SJSA1 (cell line): ENCODE measurements at regions not wholly inside any gene's neighbourhood (a gene's known extent, or its start where the extent isn't known, plus 50 kb on each side); places are given as distances from the start of the nearest gene placed in this dataset.

Experiments used
- DNase-seq, 2 experiments: peaks; one replicate each; pipeline ENCODE4 v3.0.0-alpha.2; 2015 to 2020; ENCODE audit warnings: low spot score in 2 of 2, low read depth in 1 of 2
- H3K27ac ChIP-seq: fragments of 250-450 bp; sonication (Bioruptor Pico); 2 replicates; pipeline ENCODE4 v1.5.1; 2020; ENCODE audit warnings: mild to moderate bottlenecking, moderate library complexity
- H3K27me3 ChIP-seq: fragments of 250-450 bp; sonication (Bioruptor Pico); replicated peaks from 2 replicates; pipeline ENCODE4 v1.5.1; 2020; ENCODE audit warnings: mild to moderate bottlenecking, moderate library complexity
- H3K36me3 ChIP-seq: fragments of 250-450 bp; sonication (Bioruptor Pico); 2 replicates; pipeline ENCODE4 v1.5.1; 2020; ENCODE audit warnings: mild to moderate bottlenecking
- H3K4me1 ChIP-seq: fragments of 250-450 bp; sonication (Bioruptor Pico); replicated peaks from 2 replicates; pipeline ENCODE4 v1.6.1; 2021; ENCODE audit warnings: mild to moderate bottlenecking
- H3K4me3 ChIP-seq: fragments of 250-450 bp; sonication (Bioruptor Pico); 2 replicates; pipeline ENCODE4 v1.5.1; 2020; ENCODE audit warnings: mild to moderate bottlenecking
- H3K9me3 ChIP-seq: fragments of 250-450 bp; sonication (Bioruptor Pico); replicated peaks from 2 replicates; pipeline ENCODE4 v1.5.1; 2020; ENCODE audit warnings: mild to moderate bottlenecking

DNA sequence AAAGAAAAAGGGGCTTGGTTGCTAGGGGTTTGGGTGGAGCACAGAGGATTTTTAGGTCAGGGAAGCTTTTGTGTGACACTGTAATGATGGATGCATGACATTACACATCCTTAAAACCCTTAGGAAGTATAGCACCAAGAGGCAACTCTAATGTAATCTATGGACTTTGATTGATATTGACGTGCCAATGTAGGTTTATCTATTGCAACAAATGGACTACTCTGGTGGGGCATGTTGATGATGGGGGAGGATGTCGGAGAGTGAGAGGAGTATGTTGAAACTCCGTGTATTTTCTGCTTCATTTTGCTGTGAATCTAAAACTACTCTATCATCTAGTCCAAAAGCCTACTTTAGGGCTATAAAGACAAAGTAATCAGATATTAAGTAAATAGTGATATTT, 72.3 kb upstream of the PAX6 start:
- DNase-seq = no peak
- H3K36me3 ChIP-seq = no peaks in the 10 kb centered on the region
- no peaks in the 10 kb centered on the region for H3K27me3 ChIP-seq
- no peaks in the 10 kb centered on the region for H3K9me3 ChIP-seq
- H3K4me1 ChIP-seq = no peaks in the 10 kb centered on the region; the same call in 1 of the 2 replicates
- no peak overlapping the region for H3K27ac ChIP-seq
- H3K4me3 ChIP-seq = no peak overlapping the region

DNA sequence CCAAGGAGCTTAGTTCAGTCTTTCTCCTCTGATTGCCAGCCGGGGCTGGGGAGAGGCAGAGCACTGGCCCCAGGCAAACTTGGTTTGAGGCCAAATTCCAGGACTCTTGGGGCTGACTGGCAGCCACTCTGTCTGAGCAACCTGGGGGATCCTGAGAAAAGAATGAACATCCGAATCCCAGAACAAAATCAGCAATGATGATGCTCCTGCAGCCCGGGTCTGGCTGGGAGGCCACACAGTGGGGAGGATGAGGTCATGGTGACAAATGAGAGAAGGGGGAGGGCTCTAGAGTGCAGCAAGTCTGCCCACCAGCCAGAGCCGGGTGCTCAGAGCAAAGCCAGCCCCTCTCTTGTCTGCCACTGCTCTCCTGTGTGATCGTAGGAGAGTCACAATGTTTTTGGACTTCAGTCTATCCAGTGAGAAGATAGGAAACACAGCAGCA, 71.8 kb upstream of the PAX6 start:
- no peak overlapping the region for H3K27ac ChIP-seq
- no peaks in the 10 kb centered on the region; the same call in 1 of the 2 replicates for H3K4me1 ChIP-seq
- H3K9me3 ChIP-seq = no peaks in the 10 kb centered on the region
- H3K4me3 ChIP-seq = no peak overlapping the region
- DNase-seq = peak; percentile 53 to 54
- no peaks in the 10 kb centered on the region for H3K27me3 ChIP-seq
- H3K36me3 ChIP-seq = no peaks in the 10 kb centered on the region

GRCh38 chr11:31881825-31882224, 70.7 kb upstream of the PAX6 start:
- no peak overlapping the region for H3K27ac ChIP-seq
- no peaks in the 10 kb centered on the region; the same call in 1 of the 2 replicates for H3K4me1 ChIP-seq
- no peak for DNase-seq
- H3K27me3 ChIP-seq = no peaks in the 10 kb centered on the region
- H3K9me3 ChIP-seq = no peaks in the 10 kb centered on the region
- no peak overlapping the region for H3K4me3 ChIP-seq
- H3K36me3 ChIP-seq = no peaks in the 10 kb centered on the region

DNA sequence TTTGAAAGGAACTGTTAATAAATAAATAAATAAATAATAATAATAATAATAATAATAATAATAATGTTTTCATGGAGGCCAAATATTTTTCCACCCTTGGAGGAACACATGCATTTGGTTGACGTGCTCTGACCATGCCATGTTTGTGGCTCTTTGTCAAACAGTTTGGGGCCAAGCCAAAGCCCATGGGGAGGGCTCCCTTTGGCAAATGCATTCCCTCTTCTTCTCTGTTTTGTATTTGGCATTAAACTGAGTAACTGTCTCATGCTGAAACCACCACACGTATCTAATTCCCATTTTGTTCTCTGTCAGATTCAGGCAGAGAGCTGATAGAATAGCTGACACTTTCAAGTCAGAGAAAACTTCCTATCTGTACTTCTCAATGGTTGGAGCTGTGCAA, 68.6 kb upstream of the PAX6 start:
- H3K27ac ChIP-seq = no peak overlapping the region
- DNase-seq = no peak
- no peaks in the 10 kb centered on the region for H3K9me3 ChIP-seq
- H3K36me3 ChIP-seq = no peaks in the 10 kb centered on the region
- H3K27me3 ChIP-seq = no peaks in the 10 kb centered on the region; the same call in 1 of the 2 replicates
- H3K4me1 ChIP-seq = no peaks in the 10 kb centered on the region; the same call in 1 of the 2 replicates
- no peak overlapping the region for H3K4me3 ChIP-seq

- Histone ChIP-seq H3K4me1 (no peaks in the 10 kb centered on the region), H3K36me3 (no peaks in the 10 kb centered on the region), H3K27me3 (no peaks in the 10 kb centered on the region; the same call in 1 of the 2 replicates), H3K27ac (no peak overlapping the region), H3K4me3 (no peak overlapping the region), H3K9me3 (no peaks in the 10 kb centered on the region)
- DNase-seq = no peak
These were observed 66.7 kb upstream of the PAX6 start for GRCh38 chr11:31877863-31878262.

DNA sequence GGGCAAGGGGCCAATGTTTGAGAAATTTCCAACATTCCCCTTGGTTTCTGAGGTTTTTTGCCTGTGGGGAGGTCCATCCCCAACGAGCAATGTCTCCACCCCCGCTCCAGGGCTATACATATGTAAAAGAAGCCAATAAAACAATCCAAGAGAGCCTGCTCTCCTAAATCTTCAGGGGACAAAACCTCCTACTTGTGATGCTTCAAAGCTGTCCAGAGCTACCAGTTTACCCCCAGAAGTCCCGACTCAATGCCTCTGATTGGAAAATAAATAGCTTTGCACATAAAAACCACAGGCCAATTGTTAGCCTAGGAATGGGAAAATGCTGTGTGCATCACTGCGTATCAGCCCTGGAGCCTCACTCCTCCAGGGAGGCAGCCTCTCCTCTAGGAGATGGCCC, 66.0 kb upstream of the PAX6 start:
- Histone ChIP-seq H3K4me1 (no peaks in the 10 kb centered on the region), H3K4me3 (no peak overlapping the region), H3K36me3 (no peaks in the 10 kb centered on the region), H3K27me3 (no peaks in the 10 kb centered on the region; the same call in 1 of the 2 replicates), H3K27ac (no peak overlapping the region), H3K9me3 (no peaks in the 10 kb centered on the region)
- no peak for DNase-seq

DNA sequence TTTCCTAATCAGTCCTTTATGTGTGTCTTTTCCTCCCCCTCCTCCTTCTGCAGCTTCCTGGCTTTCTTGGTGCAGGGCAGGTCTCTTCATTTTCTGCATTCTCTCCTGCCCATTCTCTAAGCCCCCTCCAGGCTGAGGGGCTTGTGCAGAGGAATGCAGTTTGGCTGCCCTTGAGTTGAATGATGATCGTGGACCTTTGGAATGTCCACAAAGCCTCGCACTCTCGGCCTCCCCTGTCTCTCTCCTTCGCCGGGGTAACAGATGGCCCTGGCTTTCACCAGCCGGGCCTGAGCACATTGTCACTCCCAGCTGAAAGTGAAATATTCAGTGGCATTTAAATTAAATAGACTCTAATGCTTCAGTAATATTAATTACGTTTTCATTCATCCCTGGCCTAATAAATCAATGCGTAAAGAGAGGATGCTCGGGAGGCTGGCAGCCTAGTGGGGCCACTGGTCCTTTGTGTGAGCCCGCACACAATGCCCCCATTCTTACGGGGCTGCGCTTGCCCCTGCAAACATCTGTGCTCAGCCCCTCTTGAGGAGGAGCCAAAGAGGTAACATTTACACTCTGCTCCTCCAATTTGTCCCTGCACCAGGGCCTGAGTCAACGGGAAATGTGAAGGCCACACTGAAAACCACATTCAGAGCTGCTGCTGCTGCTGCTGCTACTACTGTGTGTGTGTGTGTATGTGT, 64.9 kb upstream of the PAX6 start:
- H3K4me1 ChIP-seq = no peaks in the 10 kb centered on the region
- H3K36me3 ChIP-seq = no peaks in the 10 kb centered on the region
- H3K27me3 ChIP-seq = no peaks in the 10 kb centered on the region; the same call in 1 of the 2 replicates
- H3K27ac ChIP-seq = no peak overlapping the region
- no peak for DNase-seq
- no peak overlapping the region for H3K4me3 ChIP-seq
- H3K9me3 ChIP-seq = no peaks in the 10 kb centered on the region

GRCh38 chr11:31874631-31875191, 63.6 kb upstream of the PAX6 start:
- Histone ChIP-seq H3K4me3 (no peak overlapping the region), H3K9me3 (no peaks in the 10 kb centered on the region), H3K27me3 (no peaks in the 10 kb centered on the region; the same call in 1 of the 2 replicates), H3K27ac (no peak overlapping the region), H3K4me1 (no peaks in the 10 kb centered on the region), H3K36me3 (no peaks in the 10 kb centered on the region)
- no peak for DNase-seq

DNA sequence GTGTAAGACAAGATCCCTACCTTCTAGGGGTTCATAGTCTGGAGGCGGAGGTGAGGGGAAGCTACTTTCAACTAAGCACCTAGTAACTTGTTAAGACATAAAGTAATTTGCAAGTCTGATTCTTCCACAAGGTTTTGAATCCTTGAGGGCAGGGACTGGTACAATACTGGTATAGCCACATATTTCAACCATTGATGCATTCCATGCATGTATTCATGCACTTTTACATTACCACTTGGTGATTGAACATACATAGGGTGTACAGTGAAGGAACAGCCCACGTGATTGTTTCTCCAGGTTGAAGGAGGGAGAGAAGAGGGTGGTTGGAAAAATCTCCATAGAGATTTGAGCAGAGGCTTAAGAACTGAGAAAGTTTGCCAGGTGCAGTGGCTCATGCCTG, 62.0 kb upstream of the PAX6 start:
- Histone ChIP-seq H3K4me3 (no peak overlapping the region), H3K27me3 (no peaks in the 10 kb centered on the region; the same call in 1 of the 2 replicates), H3K36me3 (no peaks in the 10 kb centered on the region), H3K9me3 (no peaks in the 10 kb centered on the region), H3K27ac (no peak overlapping the region), H3K4me1 (no peaks in the 10 kb centered on the region)
- DNase-seq = no peak

DNA sequence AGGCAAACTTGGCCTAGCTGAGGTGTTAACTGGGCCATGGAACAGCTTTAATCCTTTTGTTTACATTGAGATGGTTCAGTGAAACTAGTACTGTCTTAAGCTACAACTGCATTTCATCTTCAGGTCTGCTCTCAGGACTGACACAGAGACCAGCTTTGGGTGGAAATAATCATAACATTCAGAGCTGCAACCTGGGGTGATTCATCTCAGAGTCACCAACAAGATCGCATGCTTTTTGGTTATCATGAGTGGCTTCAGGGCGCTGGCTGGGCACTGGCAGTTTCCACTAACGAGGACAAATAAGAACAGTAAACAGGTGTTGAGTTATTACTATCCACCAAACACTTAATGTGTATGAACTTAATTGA, 60.9 kb upstream of the PAX6 start:
- H3K9me3 ChIP-seq = no peaks in the 10 kb centered on the region
- no peak for DNase-seq

GRCh38 chr11:31871310-31872075, 60.4 kb upstream of the PAX6 start:
- Histone ChIP-seq H3K36me3 (no peaks in the 10 kb centered on the region), H3K27me3 (no peaks in the 10 kb centered on the region; the same call in 1 of the 2 replicates), H3K9me3 (no peaks in the 10 kb centered on the region), H3K4me1 (no peaks in the 10 kb centered on the region), H3K27ac (no peak overlapping the region), H3K4me3 (no peak overlapping the region)
- DNase-seq = no peak

More for the DNA sequence above, 60.9 kb upstream of the PAX6 start:
- no peaks in the 10 kb centered on the region; the same call in 1 of the 2 replicates for H3K27me3 ChIP-seq
- H3K27ac ChIP-seq = no peak overlapping the region
- H3K4me1 ChIP-seq = no peaks in the 10 kb centered on the region
- H3K4me3 ChIP-seq = no peak overlapping the region
- H3K36me3 ChIP-seq = no peaks in the 10 kb centered on the region

DNA sequence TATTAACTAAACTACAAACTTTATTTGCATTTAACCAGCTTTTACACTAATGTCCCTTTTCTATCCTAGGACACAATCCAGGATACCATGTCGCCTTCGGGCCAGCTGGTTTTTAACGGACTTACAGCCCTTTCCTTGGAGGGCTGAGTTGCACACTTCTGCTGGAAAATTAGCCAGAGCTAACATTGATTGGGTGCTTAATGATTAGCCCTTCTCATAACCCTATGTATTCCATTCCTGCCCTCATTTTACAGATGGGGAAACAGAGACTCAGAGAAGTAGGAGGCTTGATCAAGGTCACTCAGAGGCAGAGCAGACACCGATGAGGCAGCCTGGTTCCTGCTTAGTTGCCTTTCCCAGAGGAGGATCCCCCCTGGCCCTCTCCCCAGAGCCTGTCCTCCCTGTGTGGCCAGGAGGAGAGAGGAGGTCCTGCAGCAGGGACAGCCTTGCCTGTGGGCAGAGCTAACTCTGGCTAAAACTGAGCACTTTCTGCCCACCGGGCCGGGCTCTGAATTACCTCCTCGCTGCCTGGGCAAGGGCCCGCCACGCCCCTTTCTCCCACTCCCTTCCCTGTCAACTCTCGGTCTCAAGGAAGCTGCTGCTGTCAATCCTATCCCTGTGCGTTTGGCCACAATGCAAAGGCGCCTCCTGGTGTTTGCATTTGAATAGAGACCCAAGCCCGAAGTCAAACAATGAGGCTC, 59.6 kb upstream of the PAX6 start:
- no peaks in the 10 kb centered on the region; the same call in 1 of the 2 replicates for H3K27me3 ChIP-seq
- no peaks in the 10 kb centered on the region for H3K4me1 ChIP-seq
- H3K27ac ChIP-seq = no peak overlapping the region
- peak; percentile 29 to 49 for DNase-seq
- no peaks in the 10 kb centered on the region for H3K36me3 ChIP-seq
- H3K4me3 ChIP-seq = no peak overlapping the region
- H3K9me3 ChIP-seq = no peaks in the 10 kb centered on the region

DNA sequence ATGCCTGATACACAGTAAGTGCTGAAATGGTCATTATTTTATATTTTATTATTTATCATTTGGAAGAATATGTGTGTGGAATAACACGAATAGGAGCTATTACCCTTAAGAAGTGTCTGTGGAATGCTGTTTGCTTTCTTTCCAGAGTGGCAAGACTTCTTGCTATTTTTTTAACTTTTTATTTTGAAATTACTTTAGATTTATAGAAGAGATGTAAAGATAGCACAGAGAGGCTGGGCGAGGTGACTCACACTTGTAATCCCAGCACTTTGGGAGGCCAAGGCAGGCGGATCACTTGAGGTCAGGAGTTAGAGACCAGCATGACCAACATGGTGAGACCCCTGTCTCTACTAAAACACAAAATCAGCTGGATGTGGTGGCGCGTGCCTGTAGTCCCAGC, 58.9 kb upstream of the PAX6 start:
- Histone ChIP-seq H3K36me3 (no peaks in the 10 kb centered on the region), H3K9me3 (no peaks in the 10 kb centered on the region), H3K27me3 (no peaks in the 10 kb centered on the region), H3K27ac (no peak overlapping the region), H3K4me3 (no peak overlapping the region), H3K4me1 (no peaks in the 10 kb centered on the region)
- DNase-seq = no peak
